Panc1 (cell line): ENCODE measurements at regions not wholly inside any gene's neighbourhood (a gene's known extent, or its start where the extent isn't known, plus 50 kb on each side); places are given as distances from the start of the nearest gene placed in this dataset.

Experiments
- ATAC-seq: fragments of 200-7000 bp; cut with Tn5 transposase; 2 replicates; pipeline ENCODE4 v1.9.1; 2020; ENCODE audit warnings: mild to moderate bottlenecking, moderate library complexity
- BruUV-seq: library from RNA; stranded (reverse); fragments of 400-500 nt; replicated peaks from 2 replicates; lab custom pipeline; 2021; lab: Mats Ljungman, UMichigan
- CTCF ChIA-PET: fragments of 300-600 bp; sonication (Branson Sonifier 250); formaldehyde crosslinking; loops from one replicate; lab custom pipeline; 2022; ENCODE audit warnings: antibody characterized with exemption; lab: Charles Lee
- POLR2A ChIA-PET: fragments of 300-600 bp; sonication (Branson Sonifier 250); formaldehyde crosslinking; loops from one replicate; lab custom pipeline; 2022; ENCODE audit warnings: antibody characterized with exemption; lab: Charles Lee
- DNase-seq: peaks from one replicate; pipeline ENCODE4 v3.0.0-alpha.2; 2010; ENCODE audit warnings: low read depth, low spot score
- H3K27ac ChIP-seq: 2 replicates; pipeline ENCODE4 v1.5.1; 2011; ENCODE audit warnings: mild to moderate bottlenecking, low read length, inconsistent platforms
- H3K27me3 ChIP-seq: fragments of 200-500 bp; sonication (Bioruptor generic); 2 replicates; pipeline ENCODE4 v1.6.0; 2014; ENCODE audit warnings: low read length, inconsistent platforms; ENCODE audit not compliant: control insufficient read depth, insufficient read depth
- H3K36me3 ChIP-seq: fragments of 200-500 bp; sonication (Bioruptor generic); 2 replicates; pipeline ENCODE4 v1.5.1; 2014; ENCODE audit warnings: inconsistent platforms, mild to moderate bottlenecking, low read length, moderate library complexity; ENCODE audit not compliant: control insufficient read depth, insufficient read depth
- H3K4me1 ChIP-seq: 2 replicates; pipeline ENCODE4 v1.5.1; 2011; ENCODE audit warnings: inconsistent platforms, mild to moderate bottlenecking, low read length, moderate library complexity; ENCODE audit not compliant: control insufficient read depth, insufficient read depth
- H3K4me3 ChIP-seq, 2 experiments: 2 replicates each; pipeline ENCODE4 v1.5.1; 2011 to 2012; ENCODE audit warnings: low read depth in 2 of 2, low read length in 2 of 2, mild to moderate bottlenecking in 2 of 2, inconsistent platforms in 1 of 2, moderate library complexity in 1 of 2
- H3K9me3 ChIP-seq: fragments of 200-500 bp; sonication (Bioruptor generic); 2 replicates; pipeline ENCODE4 v1.5.1; 2014; ENCODE audit warnings: low read depth, mild to moderate bottlenecking, inconsistent platforms, low read length, moderate library complexity; ENCODE audit not compliant: control insufficient read depth, insufficient read depth
- POLR2AphosphoS5 ChIP-seq: IDR thresholded peaks from 2 replicates; pipeline ENCODE4 v1.6.1; 2012; ENCODE audit warnings: mild to moderate bottlenecking, low read depth, low read length, moderate library complexity
- SIN3A ChIP-seq: IDR thresholded peaks from 2 replicates; pipeline ENCODE4 v1.6.1; 2012; ENCODE audit warnings: low read depth, mild to moderate bottlenecking, low read length, moderate library complexity, borderline replicate concordance; ENCODE audit not compliant: insufficient read depth
- TCF7L2 ChIP-seq: IDR thresholded peaks from 2 replicates; pipeline ENCODE4 v1.6.1; 2011; ENCODE audit warnings: mild to moderate bottlenecking, low read depth, low read length, inconsistent platforms
- in situ Hi-C: cut with HindIII; loops from 2 replicates; pipeline ENCODE4 v1.10.0; 2016; ENCODE audit warnings: low sequenced_read_pairs, low pct_unique_long_range_greater_than_20kb
- intact Hi-C: fragments of 100-400 bp; cut with micrococcal nuclease; formaldehyde crosslinking; loops from one replicate; pipeline ENCODE4 v1.10.0; 2022; ENCODE audit not compliant: unreplicated experiment
- TF ChIP-seq, protein P1 (sequence below), 2 experiments: IDR thresholded peaks; 2 replicates each; pipeline ENCODE4 v1.6.1; 2011 to 2012; ENCODE audit warnings: low read depth in 2 of 2, control low read depth in 1 of 2, low read length in 1 of 2, mild to moderate bottlenecking in 1 of 2, moderate library complexity in 1 of 2; ENCODE audit not compliant: insufficient read depth in 1 of 2
- TF ChIP-seq, protein P2 (sequence below): fragments of 450-650 bp; IDR thresholded peaks from 2 replicates; pipeline ENCODE4 v1.5.1; 2017; ENCODE audit warnings: mild to moderate bottlenecking

DNA sequence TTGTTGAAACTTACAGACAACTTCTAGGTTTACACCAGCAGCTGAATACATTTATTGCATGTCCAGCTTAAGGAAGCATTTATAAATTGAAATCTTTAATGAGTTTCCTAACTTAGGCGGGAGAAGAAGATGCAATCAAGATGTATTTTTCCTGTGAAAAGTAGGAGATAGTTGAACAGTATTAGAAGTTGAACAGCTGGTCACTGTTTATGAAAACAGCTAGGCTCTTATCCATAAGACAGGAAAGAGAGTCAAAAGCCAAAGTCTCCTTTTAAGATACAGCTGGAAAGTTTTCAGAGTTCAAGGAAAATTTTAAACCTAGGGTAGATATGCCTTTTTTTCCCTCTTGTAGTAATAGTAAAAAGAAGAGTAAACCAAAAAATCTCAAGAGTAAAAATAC lies 236.1 kb upstream of the FERD3L start:
- in situ Hi-C loops = no loop called here
- no peak overlapping the region for H3K4me3 ChIP-seq
- H3K27ac ChIP-seq = no peak overlapping the region
- no TSS peak for BruUV-seq
- no peak for TF ChIP-seq POLR2AphosphoS5
- TF ChIP-seq, protein P1, sequence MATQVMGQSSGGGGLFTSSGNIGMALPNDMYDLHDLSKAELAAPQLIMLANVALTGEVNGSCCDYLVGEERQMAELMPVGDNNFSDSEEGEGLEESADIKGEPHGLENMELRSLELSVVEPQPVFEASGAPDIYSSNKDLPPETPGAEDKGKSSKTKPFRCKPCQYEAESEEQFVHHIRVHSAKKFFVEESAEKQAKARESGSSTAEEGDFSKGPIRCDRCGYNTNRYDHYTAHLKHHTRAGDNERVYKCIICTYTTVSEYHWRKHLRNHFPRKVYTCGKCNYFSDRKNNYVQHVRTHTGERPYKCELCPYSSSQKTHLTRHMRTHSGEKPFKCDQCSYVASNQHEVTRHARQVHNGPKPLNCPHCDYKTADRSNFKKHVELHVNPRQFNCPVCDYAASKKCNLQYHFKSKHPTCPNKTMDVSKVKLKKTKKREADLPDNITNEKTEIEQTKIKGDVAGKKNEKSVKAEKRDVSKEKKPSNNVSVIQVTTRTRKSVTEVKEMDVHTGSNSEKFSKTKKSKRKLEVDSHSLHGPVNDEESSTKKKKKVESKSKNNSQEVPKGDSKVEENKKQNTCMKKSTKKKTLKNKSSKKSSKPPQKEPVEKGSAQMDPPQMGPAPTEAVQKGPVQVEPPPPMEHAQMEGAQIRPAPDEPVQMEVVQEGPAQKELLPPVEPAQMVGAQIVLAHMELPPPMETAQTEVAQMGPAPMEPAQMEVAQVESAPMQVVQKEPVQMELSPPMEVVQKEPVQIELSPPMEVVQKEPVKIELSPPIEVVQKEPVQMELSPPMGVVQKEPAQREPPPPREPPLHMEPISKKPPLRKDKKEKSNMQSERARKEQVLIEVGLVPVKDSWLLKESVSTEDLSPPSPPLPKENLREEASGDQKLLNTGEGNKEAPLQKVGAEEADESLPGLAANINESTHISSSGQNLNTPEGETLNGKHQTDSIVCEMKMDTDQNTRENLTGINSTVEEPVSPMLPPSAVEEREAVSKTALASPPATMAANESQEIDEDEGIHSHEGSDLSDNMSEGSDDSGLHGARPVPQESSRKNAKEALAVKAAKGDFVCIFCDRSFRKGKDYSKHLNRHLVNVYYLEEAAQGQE (IDR thresholded peaks at IDR 0.05; ENCODE audit: insufficient read depth in 1 of 2, low read depth in 2 of 2, low read length in 1 of 2) = no peak
- POLR2A ChIA-PET = no interaction called here
- no peaks in the 10 kb centered on the region for H3K9me3 ChIP-seq
- H3K36me3 ChIP-seq = no peaks in the 10 kb centered on the region
- no peaks in the 10 kb centered on the region; the same call in 1 of the 2 replicates for H3K4me1 ChIP-seq
- no peaks in the 10 kb centered on the region for H3K27me3 ChIP-seq
- no peak for DNase-seq
- CTCF ChIA-PET = no interaction called here
- ATAC-seq = no peak
- intact Hi-C loops = no loop called here

DNA sequence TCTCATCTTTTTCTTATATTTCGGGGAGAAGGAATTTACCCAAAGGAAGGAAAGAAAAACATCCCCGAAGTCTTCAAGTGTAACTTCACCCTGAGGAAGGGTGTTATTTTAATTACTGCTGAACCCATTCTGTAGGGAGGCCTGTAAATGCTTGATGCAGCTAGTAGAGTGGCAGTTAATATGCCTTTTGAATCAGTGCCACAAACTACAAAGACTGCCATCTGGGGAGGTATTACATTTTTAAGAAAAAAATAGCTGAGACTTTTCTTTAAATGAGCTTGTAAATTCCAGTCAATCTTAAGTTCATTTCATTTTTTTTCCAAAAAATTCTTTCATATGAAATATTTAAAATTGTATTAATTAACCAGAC lies 233.1 kb upstream of the FERD3L start:
- H3K4me3 ChIP-seq = no peak overlapping the region; a peak in 1 of 4 replicates
- no peaks in the 10 kb centered on the region for H3K36me3 ChIP-seq
- ChIA-PET POLR2A (interaction anchor here (0.6 kb wide), 1 partner anchor 42 kb away, joined by 3 read pairs; no protein-coding TSS in a partner anchor), CTCF (no interaction called here)
- no peaks in the 10 kb centered on the region; the same call in 1 of the 2 replicates for H3K4me1 ChIP-seq
- no TSS peak for BruUV-seq
- no peaks in the 10 kb centered on the region for H3K9me3 ChIP-seq
- DNase-seq = no peak
- intact Hi-C loops (no loop called here), in situ Hi-C loops (no loop called here)
- ATAC-seq = peak; percentile 62
- TF ChIP-seq TCF7L2 (no peak), POLR2AphosphoS5 (no peak), SIN3A (no peak)
- TF ChIP-seq, protein P2, sequence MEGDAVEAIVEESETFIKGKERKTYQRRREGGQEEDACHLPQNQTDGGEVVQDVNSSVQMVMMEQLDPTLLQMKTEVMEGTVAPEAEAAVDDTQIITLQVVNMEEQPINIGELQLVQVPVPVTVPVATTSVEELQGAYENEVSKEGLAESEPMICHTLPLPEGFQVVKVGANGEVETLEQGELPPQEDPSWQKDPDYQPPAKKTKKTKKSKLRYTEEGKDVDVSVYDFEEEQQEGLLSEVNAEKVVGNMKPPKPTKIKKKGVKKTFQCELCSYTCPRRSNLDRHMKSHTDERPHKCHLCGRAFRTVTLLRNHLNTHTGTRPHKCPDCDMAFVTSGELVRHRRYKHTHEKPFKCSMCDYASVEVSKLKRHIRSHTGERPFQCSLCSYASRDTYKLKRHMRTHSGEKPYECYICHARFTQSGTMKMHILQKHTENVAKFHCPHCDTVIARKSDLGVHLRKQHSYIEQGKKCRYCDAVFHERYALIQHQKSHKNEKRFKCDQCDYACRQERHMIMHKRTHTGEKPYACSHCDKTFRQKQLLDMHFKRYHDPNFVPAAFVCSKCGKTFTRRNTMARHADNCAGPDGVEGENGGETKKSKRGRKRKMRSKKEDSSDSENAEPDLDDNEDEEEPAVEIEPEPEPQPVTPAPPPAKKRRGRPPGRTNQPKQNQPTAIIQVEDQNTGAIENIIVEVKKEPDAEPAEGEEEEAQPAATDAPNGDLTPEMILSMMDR = no peak
- TF ChIP-seq, protein P1 (IDR thresholded peaks at IDR 0.05; ENCODE audit: insufficient read depth in 1 of 2, low read depth in 2 of 2, low read length in 1 of 2) = no peak
- no peaks in the 10 kb centered on the region for H3K27me3 ChIP-seq
- peak overlapping the region; percentile 86 for H3K27ac ChIP-seq
